GM21423 (cell line): ENCODE measurements at regions not wholly inside any gene's neighbourhood (a gene's known extent, or its start where the extent isn't known, plus 50 kb on each side); places are given as distances from the start of the nearest gene placed in this dataset.
"Not testable (repeated sequence)": the region's sequence is repeated elsewhere in the genome, so short reads cannot be mapped to it uniquely, and the experiment has no call there.

Experiments used
- ATAC-seq: cut with Tn5 transposase; IDR thresholded peaks from one replicate; pipeline ENCODE4 v1.9.1; 2021; ENCODE audit warnings: mild to moderate bottlenecking, moderate library complexity; ENCODE audit not compliant: unreplicated experiment

DNA sequence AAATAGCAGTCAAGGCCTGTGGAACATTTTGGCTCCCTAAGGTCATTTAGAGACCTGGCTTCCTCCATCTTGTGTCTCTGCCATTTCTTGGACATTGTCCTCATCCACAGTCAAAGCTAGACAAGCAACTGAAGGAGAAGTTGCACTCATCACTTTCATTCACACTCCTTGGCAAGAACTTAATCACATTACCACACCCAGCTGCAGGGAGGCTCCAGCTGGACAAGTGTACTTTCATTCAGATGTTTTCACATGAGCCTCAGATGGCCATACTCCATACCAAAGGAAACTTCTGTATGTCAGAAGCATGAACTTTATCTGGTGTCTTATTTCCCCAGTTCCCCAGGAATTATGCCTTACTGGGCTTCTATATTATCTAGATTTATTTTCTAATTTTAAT, 537.4 kb downstream of the TMEM135 start:
- no peak for ATAC-seq

DNA sequence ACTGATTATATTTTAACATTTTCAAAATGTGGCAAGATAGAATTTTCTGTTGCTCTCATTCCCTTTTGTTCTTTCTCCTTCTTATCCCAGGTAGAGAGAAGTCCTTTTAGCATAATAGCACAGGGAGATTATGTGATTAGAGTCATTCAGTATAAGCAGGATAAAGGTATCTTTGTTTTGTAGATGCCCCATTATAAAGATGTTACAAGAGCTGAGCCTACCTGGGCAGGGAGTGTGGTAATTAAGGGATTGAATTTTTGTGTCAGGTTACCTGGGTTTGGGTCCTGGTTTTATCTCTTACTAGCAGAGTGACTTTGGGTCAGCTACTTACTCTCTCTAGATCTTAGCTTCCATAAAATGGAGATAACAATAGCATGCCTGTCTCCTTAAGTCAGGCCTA, 536.5 kb downstream of the TMEM135 start:
- ATAC-seq = no peak

DNA sequence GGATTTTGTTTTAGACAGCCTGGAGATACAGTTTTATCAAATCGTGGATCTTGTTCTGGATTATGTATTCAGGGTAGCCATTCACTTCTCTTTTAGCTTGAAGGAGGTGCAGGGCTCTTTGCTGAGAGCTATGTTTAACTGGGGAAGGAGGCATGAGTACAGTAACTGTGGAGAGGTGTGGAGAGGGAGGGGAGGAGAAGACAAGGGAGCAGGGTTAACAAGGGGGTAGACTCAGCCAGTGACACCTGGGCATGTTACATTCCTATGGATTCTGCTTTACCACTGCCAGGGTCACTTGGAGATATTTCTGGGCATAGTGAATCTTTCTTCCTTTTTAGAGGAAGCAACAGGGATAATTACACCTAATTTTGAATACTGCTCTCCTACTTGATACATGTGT, 536.0 kb downstream of the TMEM135 start:
- ATAC-seq = no peak

DNA sequence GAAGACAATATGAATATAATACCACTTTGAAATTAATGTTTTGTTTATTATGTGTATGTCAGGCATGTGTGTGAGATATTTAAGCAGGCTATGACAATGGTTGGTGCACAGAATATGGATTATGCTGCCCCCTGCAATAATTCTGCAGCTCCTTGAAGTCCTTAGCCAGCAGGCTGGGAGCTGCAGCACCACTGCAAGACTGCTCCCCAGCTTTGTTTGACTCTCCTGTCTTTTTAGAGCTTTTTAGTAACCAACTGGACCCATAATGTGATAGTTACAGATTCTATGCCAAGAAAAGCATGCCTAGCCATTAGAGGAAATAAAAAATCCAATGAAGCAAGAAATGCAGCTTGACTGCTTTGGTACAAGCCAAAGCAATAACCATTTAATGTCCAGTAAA, 535.1 kb downstream of the TMEM135 start:
- ATAC-seq = no peak

DNA sequence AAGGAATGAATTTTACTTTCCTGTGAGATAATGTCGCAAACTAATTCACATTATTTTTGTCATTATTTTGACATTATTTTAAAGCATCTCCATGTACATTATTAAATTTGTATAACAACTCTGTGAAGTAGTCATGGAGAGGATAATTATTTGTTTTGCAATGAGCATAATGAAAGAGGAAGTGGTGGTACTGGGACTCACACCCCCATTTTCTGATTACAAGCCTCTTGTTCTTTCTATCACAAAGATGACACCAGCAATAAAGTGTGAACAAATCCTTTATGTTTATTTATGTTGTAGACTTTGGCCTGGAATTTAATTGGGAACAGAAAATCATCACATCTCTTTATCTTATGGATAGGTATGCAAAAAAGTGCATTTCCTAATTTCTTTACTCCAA, 522.6 kb downstream of the TMEM135 start:
- ATAC-seq = no peak

DNA sequence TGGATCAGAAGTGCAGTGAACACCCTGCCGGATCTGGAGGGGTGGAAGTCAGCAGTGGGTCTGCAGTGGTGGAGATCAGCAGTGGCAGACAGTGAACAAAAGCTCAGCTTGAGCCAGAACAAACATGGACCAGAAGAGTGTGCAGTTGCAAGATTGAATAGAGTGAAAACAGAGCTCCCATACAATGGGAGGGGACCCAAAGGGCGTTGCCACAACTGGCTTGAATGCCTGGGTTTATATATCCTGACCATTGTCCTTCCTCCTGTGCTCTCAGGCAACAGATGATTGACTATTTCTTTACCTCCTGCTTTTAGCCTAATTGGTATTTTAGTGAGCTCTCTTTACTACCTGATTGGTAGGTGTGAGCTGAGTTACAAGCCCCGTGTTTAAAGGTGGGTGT, 522.1 kb downstream of the TMEM135 start:
- not testable (repeated sequence) for ATAC-seq

DNA sequence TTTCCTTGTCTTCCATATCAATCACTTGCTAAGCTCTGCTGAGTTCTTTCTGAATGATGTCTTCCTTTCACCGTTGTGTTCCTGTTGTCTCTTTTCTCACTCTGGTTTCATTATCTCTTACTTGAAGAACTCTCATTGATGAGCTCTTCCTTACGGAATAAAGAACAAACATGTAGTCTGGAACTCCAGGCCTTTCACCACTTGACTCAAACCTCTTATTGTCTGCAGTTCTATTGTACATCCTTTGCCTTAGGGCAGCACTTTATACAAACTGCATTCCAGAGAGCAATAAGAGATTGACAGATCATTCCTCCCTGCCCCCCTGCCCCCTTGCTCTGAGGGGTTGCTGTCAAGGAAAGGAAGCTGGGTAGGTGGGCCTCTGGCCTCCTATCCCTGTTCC, 517.4 kb downstream of the TMEM135 start:
- ATAC-seq = no peak

DNA sequence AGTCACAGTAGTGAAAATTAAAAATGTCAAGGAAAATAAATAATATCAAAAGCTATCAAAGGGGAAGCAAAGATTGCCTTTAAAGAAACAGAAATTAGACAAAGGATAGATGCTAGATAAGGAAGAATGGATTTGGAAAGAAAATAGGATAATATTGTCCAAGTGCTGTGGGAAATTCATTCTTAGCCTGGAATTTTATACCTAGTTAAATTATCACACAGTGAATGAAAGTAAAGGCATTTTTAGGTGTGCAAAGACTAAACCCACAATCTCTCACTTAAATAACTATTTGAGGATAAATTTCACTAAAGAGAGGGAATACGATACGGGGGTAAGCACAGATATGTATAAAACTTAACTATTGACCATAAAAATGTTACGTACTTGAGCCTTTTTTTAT, 511.1 kb downstream of the TMEM135 start:
- ATAC-seq = no peak

DNA sequence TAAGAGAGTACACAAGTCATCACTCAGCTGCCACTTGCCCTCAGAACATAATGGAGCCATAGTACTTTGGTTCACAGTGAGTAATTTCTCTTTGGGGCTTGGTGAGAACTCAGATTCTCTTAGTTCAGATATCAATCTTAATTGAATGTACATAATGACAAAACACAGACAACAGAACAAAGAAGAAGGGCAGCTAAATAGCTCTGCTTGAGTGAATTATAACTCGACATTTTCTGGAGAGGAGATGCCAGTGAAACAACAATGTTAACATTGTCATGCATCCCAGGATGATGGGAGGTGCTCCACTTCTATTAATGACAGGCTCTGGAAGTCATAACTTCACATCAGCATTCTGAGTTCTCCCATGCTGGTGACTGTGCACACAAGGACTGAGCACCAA, 508.1 kb downstream of the TMEM135 start:
- ATAC-seq = no peak

DNA sequence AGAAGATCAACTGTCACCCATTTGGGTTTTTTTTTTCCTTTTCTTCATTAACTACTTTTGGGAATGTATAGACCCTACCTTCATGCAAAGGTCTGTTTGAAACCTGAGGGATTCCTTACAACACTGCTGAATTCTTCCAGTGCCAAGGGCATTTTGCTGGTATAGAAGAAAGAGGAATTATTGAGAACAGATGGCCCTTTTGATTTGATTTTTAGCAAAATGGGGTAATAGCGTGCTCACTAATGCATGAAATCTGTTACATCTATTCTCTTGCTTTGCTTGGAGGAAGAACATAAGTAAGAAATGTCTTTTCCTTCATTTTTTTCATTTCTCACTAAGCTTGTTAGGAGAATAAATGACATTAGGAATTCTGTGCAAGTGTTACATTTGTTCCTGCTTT, 501.9 kb downstream of the TMEM135 start:
- no peak for ATAC-seq

DNA sequence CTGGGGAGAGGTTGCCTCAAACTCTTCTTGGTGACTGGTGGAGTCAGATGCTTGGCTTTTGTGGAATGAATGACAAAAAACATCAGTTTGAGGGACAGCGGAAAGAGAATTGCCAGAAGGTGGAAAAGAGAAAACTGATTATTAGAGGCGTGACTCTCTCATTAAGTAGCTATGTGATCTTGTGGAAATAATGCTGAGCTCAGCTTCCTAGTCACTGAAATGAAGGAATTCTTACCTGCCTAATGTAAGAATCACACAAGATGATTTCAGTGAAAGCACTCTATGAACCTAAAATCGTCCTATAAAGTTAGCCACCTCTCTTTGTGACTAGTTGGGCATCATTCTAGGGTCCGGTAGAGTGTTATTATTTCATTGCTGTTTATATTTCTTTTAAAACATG, 498.8 kb downstream of the TMEM135 start:
- ATAC-seq = no peak

DNA sequence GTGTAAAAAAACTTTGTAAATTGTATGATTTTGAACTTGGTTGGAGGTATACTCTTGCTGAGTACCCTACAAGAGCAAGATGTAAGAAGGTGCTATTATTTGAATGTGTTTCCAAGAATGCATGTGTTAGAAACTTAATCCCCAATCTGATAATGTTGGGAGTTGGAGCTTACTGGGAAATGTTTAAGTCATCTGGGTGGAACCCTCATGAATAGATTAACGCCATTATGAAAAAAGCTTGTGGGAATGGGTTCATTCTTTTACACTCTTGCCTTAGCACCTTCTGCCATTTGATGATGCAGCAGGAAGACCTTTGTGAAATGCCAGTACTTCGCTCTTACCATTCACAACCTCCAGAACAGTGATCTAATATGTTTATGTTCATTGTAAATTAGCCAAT, 498.3 kb downstream of the TMEM135 start:
- ATAC-seq = no peak

DNA sequence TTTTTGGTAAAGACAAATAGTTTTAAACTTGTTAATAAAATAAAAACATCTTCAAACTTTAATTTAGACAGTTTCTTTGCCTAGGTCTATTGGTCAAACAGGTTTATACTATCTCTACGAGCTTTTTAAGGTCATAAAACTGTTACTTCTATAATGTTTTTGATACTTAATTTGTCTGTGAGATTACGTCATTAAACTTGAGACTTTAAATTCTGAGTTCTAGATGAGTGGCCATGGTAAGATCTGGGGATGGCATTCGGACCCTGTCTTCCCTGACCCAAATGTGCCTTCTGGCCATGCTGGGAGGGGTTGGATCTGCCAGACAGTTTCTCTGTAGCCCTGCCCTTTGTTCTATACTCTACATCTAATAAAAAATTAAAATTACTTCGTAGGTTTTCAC, 497.8 kb downstream of the TMEM135 start:
- ATAC-seq = no peak

DNA sequence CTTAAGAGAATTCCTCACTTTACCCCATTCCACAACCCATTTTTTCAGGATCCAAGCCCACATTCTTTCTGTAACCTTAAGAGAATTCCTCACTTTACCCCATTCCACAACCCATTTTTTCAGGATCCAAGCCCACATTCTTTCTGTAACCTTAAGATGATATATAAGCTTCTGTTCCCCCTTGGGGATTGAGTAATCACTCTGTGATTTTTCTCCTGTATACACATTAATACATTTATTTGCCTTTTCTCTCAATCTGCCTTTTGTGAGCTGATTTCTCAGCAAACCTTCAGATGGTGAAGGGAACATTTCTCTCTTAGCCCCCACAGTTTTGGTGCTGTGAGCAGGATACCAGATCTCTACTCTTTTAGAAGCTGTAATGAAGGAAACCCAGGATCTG, 494.1 kb downstream of the TMEM135 start:
- not testable (repeated sequence) for ATAC-seq

DNA sequence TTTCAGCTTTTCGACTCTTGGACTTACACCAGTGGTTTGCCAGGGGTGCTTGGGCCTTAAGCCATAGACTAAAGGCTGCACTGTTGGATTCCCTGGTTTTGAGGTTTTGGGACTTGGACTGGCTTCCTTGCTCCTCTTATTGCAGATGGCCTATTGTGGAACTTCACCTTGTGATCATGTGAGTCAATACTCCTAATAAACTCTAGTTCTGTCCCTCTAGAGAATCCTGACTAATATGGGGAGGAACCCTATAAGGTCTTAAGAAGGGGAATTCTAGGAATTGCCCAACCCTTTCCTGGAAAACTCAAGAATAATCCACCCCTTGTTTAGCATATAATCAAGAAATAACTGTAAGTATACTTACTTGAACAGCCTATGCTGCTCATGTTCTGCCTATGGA, 491.8 kb downstream of the TMEM135 start:
- ATAC-seq = no peak

DNA sequence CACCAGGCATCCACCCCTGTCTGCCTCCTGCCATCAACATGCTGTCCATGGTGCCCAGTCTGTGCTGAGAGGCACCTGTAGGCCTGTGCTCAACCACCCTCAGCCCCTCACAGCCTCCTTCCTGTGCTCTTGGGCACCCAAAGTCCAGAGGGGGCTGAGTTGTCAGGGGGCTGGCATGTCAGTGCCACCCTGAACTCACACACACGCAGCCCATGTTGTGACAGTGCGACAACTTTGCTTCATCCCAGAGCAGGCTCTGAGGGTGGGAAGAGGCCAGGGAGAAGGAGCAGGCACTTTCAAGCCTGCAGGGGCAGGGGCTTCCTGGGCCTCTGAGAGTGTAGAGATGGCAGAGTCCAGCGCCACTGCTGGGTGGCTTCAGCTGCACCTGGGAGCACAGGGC, 491.0 kb downstream of the TMEM135 start:
- ATAC-seq = no peak

DNA sequence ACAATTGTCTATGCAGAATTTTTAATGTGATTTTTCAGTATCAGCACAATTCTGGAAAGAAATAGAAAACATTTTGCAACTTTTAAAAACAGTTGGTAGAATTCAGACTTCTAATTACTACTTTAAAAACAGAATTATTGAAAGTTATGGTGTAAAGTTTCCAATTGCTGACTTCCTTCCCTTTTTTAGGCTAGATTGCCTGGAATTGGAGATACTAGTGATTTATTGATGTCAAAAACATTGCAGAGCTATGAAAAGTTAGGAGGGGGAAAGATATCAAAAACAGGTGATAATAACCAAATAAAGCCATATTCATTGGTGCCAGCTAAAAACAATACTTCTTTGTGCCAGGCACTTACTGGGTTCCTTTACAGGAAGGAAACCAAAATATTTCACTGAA, 485.5 kb downstream of the TMEM135 start:
- no peak for ATAC-seq

DNA sequence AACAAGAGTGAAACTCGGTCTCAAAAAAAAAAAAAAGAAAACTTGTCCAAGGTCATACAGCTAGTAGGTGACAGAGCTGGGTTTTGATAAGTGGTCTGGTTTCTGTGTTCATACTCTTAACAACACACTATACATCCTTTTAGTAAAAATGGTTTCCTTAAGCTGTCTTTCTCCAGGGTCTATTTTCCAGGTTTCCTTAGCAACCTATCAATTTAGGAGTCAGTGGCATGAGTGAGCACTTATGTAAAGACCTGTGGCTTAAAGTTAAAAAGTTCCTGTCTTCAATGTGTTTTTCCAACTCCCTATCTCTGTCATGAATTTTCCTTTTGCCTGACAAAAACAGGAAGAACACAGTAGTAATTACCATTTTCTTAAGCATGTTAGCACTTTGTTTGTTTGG, 480.5 kb downstream of the TMEM135 start:
- ATAC-seq = no peak

DNA sequence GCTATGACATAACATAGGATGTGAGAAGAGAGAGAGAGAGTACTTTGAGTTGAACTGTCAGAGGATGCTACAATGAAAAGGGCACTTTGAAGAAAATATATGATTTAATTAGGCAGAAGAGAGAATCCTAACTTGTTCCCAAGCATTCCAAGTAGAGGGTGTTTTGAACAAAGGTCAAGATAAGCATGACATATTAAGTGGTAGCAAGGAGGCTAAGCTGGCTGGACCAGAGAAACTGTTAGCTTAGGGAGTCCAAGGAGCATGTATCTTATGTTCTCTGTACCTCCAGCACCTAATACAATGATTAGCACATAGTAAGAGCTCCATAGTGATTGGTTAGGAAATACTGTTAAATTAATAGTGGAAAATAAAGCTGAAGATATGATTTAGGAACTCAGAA, 479.6 kb downstream of the TMEM135 start:
- ATAC-seq = no peak

DNA sequence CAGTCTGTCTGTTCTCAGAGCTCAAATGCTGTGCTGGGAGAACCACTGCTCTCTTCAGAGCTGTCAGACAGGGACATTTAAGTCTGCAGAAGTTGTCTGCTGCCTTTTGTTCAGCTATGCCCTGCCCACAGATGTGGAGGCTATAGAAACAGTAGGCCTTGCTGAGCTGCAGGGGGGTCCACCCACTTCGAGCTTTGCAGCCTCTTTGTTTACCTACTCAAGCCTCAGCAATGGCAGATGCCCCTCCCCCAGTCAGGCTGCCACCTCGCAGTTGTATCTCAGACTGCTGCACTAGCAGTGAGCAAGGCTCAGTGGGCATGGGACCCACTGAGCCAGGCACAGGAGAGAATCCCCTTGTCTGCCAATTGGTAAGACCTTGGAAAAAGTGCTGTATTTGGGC, 470.0 kb downstream of the TMEM135 start:
- ATAC-seq = not testable (repeated sequence)

DNA sequence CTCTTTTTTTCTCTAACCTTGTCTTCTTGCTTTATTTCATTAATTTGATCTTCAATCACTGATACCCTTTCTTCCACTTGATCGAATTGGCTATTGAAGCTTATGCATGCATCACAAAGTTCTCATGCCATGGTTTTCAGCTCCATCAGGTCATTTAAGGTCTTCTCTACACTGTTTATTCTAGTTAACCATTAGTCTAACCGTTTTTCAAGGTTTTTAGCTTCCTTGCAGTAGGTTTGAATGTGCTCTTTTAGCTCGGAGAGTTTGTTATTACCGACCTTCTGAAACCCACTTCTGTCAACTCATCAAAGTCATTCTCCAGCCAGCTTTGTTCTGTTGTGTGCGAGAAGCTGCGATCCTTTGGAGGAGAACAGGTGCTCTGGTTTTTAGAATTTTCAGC, 469.2 kb downstream of the TMEM135 start:
- not testable (repeated sequence) for ATAC-seq

DNA sequence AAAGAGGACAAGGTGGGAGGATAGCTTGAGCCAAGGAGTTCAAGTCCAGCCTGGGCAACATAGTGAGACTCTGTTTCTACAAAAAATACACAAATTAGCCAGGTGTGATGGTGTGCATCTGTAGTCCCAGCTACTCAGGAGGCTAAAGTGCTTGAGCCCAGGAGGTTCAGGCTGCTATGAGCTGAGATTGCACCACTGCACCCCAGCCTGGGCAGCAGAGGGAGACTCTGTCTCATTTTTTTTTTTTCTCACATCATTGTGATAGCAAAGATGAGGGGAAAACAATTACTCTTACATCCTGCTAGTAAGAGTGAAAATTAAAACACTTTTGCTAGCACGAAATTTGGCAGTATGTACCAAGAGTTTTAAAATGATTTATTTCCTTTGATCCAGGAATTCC, 463.7 kb downstream of the TMEM135 start:
- ATAC-seq = no peak

DNA sequence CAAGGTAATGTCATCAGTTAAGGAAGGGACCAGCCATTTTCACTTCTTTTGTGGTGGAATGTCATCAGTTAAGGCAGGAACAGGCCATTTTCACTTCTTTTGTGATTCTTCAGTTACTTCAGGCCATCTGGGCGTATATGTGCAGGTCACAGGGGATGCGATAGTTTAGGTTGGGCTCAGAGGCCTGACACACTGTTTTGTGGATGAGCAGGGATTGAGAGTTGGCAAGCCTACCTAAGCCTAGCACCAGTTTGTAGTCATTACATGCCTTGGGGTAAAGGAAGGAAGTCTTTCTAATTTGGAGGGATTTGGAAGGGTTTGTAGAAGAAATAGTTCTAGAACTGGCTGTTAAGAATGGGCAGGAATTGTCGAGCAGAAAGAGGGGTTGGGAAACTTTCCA, 457.2 kb downstream of the TMEM135 start:
- not testable (repeated sequence) for ATAC-seq

DNA sequence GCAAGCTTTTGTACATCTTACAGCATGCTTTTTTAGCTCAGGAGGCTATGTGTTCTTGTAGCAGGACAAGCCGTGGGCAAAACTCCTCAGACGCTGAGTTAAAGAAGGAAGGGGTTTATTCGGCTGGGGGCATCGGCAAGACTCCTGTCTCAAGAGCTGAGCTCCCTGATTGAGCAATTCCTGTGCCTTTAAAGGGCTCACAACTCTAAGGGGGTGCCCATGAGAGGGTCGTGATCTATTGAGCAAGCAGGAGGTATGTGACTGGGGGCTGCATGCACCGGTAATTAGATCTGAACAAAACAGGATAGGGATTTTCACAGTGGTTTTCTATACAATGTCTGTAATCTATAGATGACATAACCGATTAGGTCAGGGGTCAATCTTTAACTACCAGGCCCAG, 456.3 kb downstream of the TMEM135 start:
- ATAC-seq = not testable (repeated sequence)
